SIG-M5 (cell line): ENCODE measurements at regions not wholly inside any gene's neighbourhood (a gene's known extent, or its start where the extent isn't known, plus 50 kb on each side); places are given as distances from the start of the nearest gene placed in this dataset.
"Not testable (repeated sequence)": the region's sequence is repeated elsewhere in the genome, so short reads cannot be mapped to it uniquely, and the experiment has no call there.

ENCODE experiments used
- DNase-seq: peaks from one replicate; lab custom pipeline; 2025; lab: John Stamatoyannopoulos, UW

DNA sequence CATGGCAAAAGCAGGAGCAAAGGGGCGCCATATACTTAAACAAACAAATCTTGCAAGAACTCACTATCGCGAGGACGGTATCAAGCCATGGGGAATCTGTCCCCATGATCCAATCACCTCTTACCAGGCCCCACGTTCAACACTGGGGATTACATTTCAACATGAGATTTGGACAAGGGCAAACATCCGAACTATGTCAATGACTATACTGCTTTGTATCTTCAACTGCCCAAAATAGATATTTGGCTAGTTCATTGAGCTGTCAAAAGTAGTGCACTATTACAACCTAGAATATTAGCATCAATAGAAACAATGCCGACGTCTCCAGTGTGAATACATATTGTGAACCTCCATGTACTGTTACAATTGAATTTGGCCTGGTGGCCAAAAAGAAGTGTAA is 760.4 kb downstream of the MCTP2 start:
- DNase-seq = no peak

- DNase-seq = no peak
These were observed 778.3 kb downstream of the MCTP2 start for GRCh38 chr15:95009635-95010034.

- no peak for DNase-seq
These were observed 782.0 kb downstream of the MCTP2 start for GRCh38 chr15:95013381-95013780.

DNA sequence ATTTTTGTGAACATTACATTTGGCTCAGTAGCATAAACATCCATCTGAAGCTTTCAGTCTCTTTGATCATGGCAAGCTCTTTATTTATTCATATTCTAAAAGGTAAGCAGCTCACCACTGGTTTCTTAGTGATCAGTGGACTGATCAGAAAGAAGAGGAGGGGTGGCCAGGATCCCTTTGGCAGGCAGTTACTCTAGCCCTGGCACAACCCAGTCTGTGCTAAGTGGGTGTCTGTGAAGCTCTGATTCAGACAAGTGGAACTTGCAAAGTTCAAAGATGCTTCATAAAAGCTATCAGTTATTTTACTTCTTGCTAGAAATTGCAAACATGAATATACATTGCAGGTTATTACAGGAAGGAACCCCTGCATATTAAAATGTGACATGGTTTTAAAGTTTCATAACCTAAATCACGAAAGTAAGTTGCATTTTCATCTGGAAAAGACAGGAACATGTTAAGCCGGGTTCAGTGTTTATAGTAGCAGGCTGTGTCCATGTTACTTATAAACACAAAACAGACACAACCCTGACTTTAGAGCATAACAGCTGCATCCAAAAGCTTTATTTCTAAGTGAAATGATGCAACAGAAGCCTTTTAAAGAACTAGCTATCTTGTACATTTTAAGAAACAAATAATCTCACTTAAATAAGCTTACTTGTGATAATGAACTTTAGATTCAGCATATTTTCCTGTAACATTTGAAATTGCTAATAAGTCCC is 785.3 kb downstream of the MCTP2 start:
- no peak for DNase-seq

DNA sequence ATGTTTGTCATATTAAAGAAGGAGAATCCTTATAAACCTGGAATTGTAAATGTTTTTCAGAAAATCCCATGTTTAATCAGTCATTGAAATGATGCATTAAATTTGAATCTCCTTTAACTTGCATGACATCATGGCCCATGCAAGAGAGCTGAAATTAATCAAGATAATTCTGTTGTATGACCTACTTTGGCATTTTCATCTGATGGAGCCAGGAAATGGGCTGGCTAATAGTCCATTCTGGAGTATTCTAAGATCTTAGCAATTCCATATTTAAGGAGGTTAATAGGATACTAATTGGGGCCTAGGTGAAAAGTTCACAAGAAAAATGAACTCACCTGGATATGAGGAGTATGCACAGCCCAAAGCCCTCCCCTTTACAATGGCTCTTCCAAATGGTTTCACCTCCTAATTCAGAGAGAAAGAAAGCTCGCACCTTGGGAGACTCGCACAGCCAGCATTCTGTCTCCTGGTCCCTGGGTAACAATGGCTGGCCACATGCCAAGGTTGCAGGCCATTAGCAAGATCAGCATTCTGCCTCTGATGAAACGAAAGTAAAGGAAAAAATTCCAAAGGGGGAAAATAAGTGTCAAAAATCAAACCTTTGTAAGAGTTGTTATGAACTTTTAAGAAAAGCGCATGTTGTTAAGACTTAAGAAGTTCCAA is 786.4 kb downstream of the MCTP2 start:
- DNase-seq = no peak

- no peak for DNase-seq
These were observed 787.7 kb downstream of the MCTP2 start for GRCh38 chr15:95018888-95019545.

DNA sequence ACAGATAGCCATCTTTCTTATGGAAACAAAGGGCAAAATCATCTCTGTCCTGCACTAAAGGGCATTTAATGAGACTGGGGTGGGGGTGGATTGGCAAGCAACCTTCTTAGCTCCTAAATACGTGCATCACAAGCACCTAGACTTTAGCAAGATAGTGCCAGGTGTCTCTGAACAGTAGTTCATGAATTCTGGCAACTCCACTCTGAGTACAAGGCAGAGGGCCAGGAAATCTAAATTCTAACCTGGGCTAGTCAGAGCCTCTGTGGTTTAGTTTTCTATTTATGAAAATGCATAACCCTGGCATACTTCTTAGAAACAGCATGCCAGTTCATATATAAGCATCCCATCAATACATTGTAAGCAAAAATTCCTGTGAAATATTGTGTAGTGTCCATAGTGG is 788.5 kb downstream of the MCTP2 start:
- no peak for DNase-seq

DNA sequence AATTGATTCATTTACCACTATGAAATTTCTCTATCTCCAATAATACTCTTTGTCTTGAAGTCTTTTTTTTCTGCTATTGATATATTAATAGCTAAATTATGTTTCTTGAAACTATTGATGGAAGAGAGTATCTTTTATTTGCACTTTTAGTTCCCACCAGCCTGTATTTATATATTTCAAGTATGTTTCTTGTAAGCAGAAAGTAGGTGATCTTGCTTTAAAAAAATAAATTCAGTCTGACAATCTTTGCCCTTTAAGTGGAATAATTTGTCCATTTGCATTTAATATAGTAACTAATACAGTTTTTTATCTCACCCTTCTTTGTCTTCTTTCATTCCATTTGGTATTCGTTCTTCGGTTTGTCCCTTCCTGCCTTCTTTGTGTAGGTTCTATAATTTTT is 790.5 kb downstream of the MCTP2 start:
- no peak for DNase-seq

GRCh38 chr15:95024351-95024750 is 793.0 kb downstream of the MCTP2 start:
- DNase-seq = no peak

GRCh38 chr15:95025924-95026728 is 794.8 kb downstream of the MCTP2 start:
- DNase-seq = no peak

GRCh38 chr15:95027981-95028380 is 796.6 kb downstream of the MCTP2 start:
- no peak for DNase-seq

- DNase-seq = no peak
These were observed 800.8 kb downstream of the MCTP2 start for GRCh38 chr15:95032156-95032555.

DNA sequence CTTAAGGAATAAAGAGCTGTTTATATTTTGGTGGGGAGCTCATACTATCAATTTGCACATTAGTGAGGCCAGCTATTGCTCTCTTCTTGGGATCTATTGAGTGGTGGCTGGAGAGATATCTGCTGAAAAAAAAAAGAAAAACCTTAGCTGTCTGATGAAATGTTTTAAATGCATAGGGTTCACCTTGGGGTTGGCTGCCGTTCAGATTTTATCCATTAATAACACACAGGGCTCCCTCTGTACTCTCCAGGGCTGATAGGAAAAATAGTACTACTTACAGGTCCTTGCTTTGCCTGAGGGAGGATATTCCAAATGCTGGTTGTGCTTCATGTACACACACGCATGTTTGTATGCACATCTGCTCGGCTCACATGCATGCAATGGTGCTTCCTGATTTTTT is 803.7 kb downstream of the MCTP2 start:
- no peak for DNase-seq

- DNase-seq = no peak
These were observed 809.9 kb downstream of the MCTP2 start for GRCh38 chr15:95041297-95041696.

DNA sequence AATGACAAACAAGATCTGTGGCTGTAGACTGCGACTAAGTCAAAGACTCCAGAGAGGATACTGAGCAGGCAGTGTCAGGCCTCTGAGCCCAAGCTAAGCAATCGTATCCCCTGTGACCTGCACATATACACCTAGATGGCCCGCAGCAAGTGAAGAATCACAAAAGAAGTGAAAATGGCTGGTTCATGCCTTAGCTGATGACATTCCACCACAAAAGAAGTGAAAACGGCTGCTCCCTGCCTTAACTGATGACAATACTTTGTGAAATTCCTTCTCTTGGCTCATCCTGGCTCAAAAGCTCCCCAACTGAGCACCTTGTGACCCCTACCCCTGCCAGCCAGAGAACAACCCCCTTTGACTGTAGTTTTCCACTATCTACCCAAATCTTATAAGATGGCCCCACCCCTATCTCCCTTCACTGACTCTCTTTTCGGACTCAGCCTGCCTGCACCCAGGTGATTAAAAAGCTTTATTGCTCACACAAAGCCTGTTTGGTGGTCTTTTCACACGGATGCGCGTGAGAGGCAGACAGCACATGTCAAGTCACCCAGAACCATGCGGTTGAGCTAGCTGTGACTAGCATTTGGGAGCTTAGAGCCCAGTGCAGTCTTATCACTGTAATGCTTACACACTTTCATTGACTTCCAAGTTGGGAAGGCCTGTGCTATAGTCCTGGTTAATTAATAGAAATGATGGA is 812.0 kb downstream of the MCTP2 start:
- DNase-seq = not testable (repeated sequence)

GRCh38 chr15:95043933-95044313 is 812.6 kb downstream of the MCTP2 start:
- DNase-seq = no peak

DNA sequence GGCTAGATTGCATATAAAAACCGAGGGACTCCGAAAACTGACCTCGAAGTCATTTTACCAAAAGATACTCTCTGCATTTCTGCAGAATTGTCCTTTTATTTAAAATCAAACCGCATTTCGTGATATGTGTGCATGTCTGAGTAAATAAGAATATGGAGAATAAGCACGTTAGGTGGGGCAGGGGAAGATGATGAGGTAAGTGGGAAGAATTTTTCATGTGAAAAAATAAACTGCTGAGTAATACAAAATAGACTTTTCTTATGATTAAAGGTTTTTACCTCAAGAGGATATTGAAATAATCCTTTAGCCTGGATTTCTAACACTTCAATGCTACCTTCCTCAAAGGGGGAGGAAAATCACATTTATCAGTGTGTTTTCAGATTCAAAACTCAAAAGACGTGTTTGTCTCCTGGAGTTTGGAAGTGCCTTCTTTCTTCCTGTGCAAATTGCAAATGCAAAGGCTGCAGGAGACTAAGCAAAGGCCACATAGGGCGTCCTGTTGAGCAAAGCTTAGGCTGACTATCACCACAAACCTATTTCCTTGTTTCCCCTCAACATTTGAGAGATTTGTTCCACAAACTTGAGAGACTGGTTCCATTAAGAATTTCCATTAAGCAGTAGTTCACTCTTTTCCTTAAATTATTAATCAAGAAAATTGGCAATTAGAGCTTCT is 813.5 kb downstream of the MCTP2 start:
- no peak for DNase-seq

GRCh38 chr15:95051861-95052260 is 820.5 kb downstream of the MCTP2 start:
- DNase-seq = no peak

GRCh38 chr15:95059346-95059905 is 828.1 kb downstream of the MCTP2 start:
- DNase-seq = no peak

GRCh38 chr15:95068701-95069521 is 837.5 kb downstream of the MCTP2 start:
- no peak for DNase-seq
